Renal cortical epithelial cell (primary cell): ENCODE measurements at regions not wholly inside any gene's neighbourhood (a gene's known extent, or its start where the extent isn't known, plus 50 kb on each side); places are given as distances from the start of the nearest gene placed in this dataset.

Experiments used
- DNase-seq: peaks from one replicate; pipeline ENCODE4 v3.0.0-alpha.2; 2011; ENCODE audit warnings: low read depth

GRCh38 chr6:167493976-167494697, 169.3 kb downstream of the TTLL2 start:
- DNase-seq, result no peak

- DNase-seq, result no peak
Measured at GRCh38 chr6:167494698-167495435, 170.0 kb downstream of the TTLL2 start.

GRCh38 chr6:167495506-167496401, 170.9 kb downstream of the TTLL2 start:
- no peak for DNase-seq

- no peak for DNase-seq
Measured at GRCh38 chr6:167496707-167497106, 171.8 kb downstream of the TTLL2 start.

- no peak for DNase-seq
Measured at GRCh38 chr6:167497428-167498056, 172.7 kb downstream of the TTLL2 start.

- no peak for DNase-seq
Measured at GRCh38 chr6:167499161-167499660, 174.3 kb downstream of the TTLL2 start.

- no peak for DNase-seq
Measured at GRCh38 chr6:167500961-167501360, 176.1 kb downstream of the TTLL2 start.

GRCh38 chr6:167501831-167502385, 177.0 kb downstream of the TTLL2 start:
- DNase-seq, result peak; percentile 30

- no peak for DNase-seq
Measured at GRCh38 chr6:167502471-167502870, 177.6 kb downstream of the TTLL2 start.

- DNase-seq, result no peak
Measured at GRCh38 chr6:167504385-167504961, 179.6 kb downstream of the TTLL2 start.

- DNase-seq, result no peak
Measured at GRCh38 chr6:167505199-167505598, 180.3 kb downstream of the TTLL2 start.

GRCh38 chr6:167505782-167506181, 180.9 kb downstream of the TTLL2 start:
- no peak for DNase-seq

- no peak for DNase-seq
Measured at GRCh38 chr6:167506443-167507301, 181.8 kb downstream of the TTLL2 start.

GRCh38 chr6:167507376-167507945, 182.6 kb downstream of the TTLL2 start:
- DNase-seq, result no peak

GRCh38 chr6:167508919-167509852, 184.3 kb downstream of the TTLL2 start:
- DNase-seq, result no peak

- DNase-seq, result no peak
Measured at GRCh38 chr6:167509853-167510220, 185.0 kb downstream of the TTLL2 start.

GRCh38 chr6:167510648-167511047, 185.8 kb downstream of the TTLL2 start:
- DNase-seq, result no peak

GRCh38 chr6:167512696-167513375, 187.9 kb downstream of the TTLL2 start:
- no peak for DNase-seq
